ENCODE measurements at regions not wholly inside any gene's neighbourhood (a gene's known extent, or its start where the extent isn't known, plus 50 kb on each side); places are given as distances from the start of the nearest gene placed in this dataset.

GRCh38 chr4:15331930-15332329 lies 95.9 kb upstream of the C1QTNF7 start:
- Histone ChIP-seq H3K9me3 (replicated peaks; ENCODE audit: insufficient read depth, low read length) (no peaks in the 10 kb centered on the region), H3K4me1 (ENCODE audit: low read length) (no peaks in the 10 kb centered on the region)
- TF ChIP-seq EZH2phosphoT487 (IDR thresholded peaks at IDR 0.05; ENCODE audit: low read length) (no peak), EZH2 (optimal IDR thresholded peaks at IDR 0.05; ENCODE audit: low read depth, low read length) (no peak)
- TF ChIP-seq, protein P1, sequence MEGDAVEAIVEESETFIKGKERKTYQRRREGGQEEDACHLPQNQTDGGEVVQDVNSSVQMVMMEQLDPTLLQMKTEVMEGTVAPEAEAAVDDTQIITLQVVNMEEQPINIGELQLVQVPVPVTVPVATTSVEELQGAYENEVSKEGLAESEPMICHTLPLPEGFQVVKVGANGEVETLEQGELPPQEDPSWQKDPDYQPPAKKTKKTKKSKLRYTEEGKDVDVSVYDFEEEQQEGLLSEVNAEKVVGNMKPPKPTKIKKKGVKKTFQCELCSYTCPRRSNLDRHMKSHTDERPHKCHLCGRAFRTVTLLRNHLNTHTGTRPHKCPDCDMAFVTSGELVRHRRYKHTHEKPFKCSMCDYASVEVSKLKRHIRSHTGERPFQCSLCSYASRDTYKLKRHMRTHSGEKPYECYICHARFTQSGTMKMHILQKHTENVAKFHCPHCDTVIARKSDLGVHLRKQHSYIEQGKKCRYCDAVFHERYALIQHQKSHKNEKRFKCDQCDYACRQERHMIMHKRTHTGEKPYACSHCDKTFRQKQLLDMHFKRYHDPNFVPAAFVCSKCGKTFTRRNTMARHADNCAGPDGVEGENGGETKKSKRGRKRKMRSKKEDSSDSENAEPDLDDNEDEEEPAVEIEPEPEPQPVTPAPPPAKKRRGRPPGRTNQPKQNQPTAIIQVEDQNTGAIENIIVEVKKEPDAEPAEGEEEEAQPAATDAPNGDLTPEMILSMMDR (IDR thresholded peaks at IDR 0.05; ENCODE audit: low read length), result no peak

DNA sequence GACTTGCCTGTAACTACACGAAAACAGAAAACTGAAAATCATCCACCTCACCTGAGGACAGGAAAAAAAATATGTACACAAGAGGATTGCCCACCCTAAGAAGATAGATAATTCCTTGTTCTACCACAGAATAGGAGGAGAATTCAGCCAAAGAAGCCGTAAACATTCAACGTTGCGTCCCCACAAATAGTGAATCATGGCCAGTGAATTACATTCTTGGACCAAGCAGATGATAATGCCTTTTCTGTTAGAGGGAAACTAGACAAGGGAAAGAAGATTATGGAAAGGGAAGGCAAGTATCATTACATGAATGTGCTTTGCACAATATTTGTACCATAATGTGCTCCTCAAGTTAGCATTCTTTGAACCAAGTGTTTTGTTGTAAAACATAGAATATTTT lies 95.5 kb upstream of the C1QTNF7 start:
- TF ChIP-seq EZH2phosphoT487 (IDR thresholded peaks at IDR 0.05; ENCODE audit: low read length), result no peak
- TF ChIP-seq EZH2 (optimal IDR thresholded peaks at IDR 0.05; ENCODE audit: low read depth, low read length), result no peak
- TF ChIP-seq, protein P1 (IDR thresholded peaks at IDR 0.05; ENCODE audit: low read length), result no peak
- no peak overlapping the region for H3K9ac ChIP-seq (ENCODE audit: low read length)
- no peak for DNase-seq
- H3K27me3 ChIP-seq (replicated peaks; ENCODE audit: insufficient read depth, low read length), result no peaks in the 10 kb centered on the region
- no peaks in the 10 kb centered on the region for H3K36me3 ChIP-seq (replicated peaks; ENCODE audit: insufficient read depth, low read length)
- no peak overlapping the region for H3K4me2 ChIP-seq (ENCODE audit: low read depth, low read length)
- no peaks in the 10 kb centered on the region for H4K20me1 ChIP-seq (ENCODE audit: insufficient read depth, low read length)
- no peaks in the 10 kb centered on the region for H3F3A ChIP-seq (ENCODE audit: insufficient read depth, low read length)
- no peak overlapping the region for H3K27ac ChIP-seq (ENCODE audit: low read length)
- no peaks in the 10 kb centered on the region for H3K9me3 ChIP-seq (replicated peaks; ENCODE audit: insufficient read depth, low read length)
- H2AFZ ChIP-seq (ENCODE audit: low read length), result no peak overlapping the region
- H3K9me2 ChIP-seq (replicated peaks; ENCODE audit: insufficient read depth, low read length), result no peaks in the 10 kb centered on the region
- H3K4me3 ChIP-seq (ENCODE audit: low read length), result no peak overlapping the region
- H3K79me2 ChIP-seq (ENCODE audit: low read length), result no peaks in the 10 kb centered on the region
- H3K4me1 ChIP-seq (ENCODE audit: low read length), result no peaks in the 10 kb centered on the region

More at GRCh38 chr4:15331930-15332329, 95.9 kb upstream of the C1QTNF7 start:
- no peak overlapping the region for H2AFZ ChIP-seq (ENCODE audit: low read length)
- no peaks in the 10 kb centered on the region for H3K27me3 ChIP-seq (replicated peaks; ENCODE audit: insufficient read depth, low read length)
- no peak overlapping the region for H3K4me2 ChIP-seq (ENCODE audit: low read depth, low read length)
- no peaks in the 10 kb centered on the region for H4K20me1 ChIP-seq (ENCODE audit: insufficient read depth, low read length)
- no peaks in the 10 kb centered on the region for H3K9me2 ChIP-seq (replicated peaks; ENCODE audit: insufficient read depth, low read length)
- H3K79me2 ChIP-seq (ENCODE audit: low read length), result no peaks in the 10 kb centered on the region
- H3K36me3 ChIP-seq (replicated peaks; ENCODE audit: insufficient read depth, low read length), result no peaks in the 10 kb centered on the region
- H3F3A ChIP-seq (ENCODE audit: insufficient read depth, low read length), result no peaks in the 10 kb centered on the region
- DNase-seq, result no peak
- H3K4me3 ChIP-seq (ENCODE audit: low read length), result no peak overlapping the region
- H3K9ac ChIP-seq (ENCODE audit: low read length), result no peak overlapping the region
- H3K27ac ChIP-seq (ENCODE audit: low read length), result no peak overlapping the region

GRCh38 chr4:15333692-15334633 lies 93.9 kb upstream of the C1QTNF7 start:
- Histone ChIP-seq H3K27me3 (replicated peaks; ENCODE audit: insufficient read depth, low read length) (no peaks in the 10 kb centered on the region), H3K4me1 (ENCODE audit: low read length) (no peaks in the 10 kb centered on the region), H3K4me3 (ENCODE audit: low read length) (no peak overlapping the region), H3K9me2 (replicated peaks; ENCODE audit: insufficient read depth, low read length) (no peaks in the 10 kb centered on the region), H3K9ac (ENCODE audit: low read length) (no peak overlapping the region), H3K4me2 (ENCODE audit: low read depth, low read length) (no peak overlapping the region), H2AFZ (ENCODE audit: low read length) (no peak overlapping the region), H3K79me2 (ENCODE audit: low read length) (no peaks in the 10 kb centered on the region), H3F3A (ENCODE audit: insufficient read depth, low read length) (no peaks in the 10 kb centered on the region), H3K36me3 (replicated peaks; ENCODE audit: insufficient read depth, low read length) (no peaks in the 10 kb centered on the region), H3K9me3 (replicated peaks; ENCODE audit: insufficient read depth, low read length) (no peaks in the 10 kb centered on the region), H4K20me1 (ENCODE audit: insufficient read depth, low read length) (no peaks in the 10 kb centered on the region), H3K27ac (ENCODE audit: low read length) (no peak overlapping the region)
- DNase-seq, result no peak
- TF ChIP-seq EZH2 (optimal IDR thresholded peaks at IDR 0.05; ENCODE audit: low read depth, low read length) (no peak), EZH2phosphoT487 (IDR thresholded peaks at IDR 0.05; ENCODE audit: low read length) (no peak)
- TF ChIP-seq, protein P1 (IDR thresholded peaks at IDR 0.05; ENCODE audit: low read length), result no peak
